HCEC 1CT (cell line): ENCODE measurements at regions not wholly inside any gene's neighbourhood (a gene's known extent, or its start where the extent isn't known, plus 50 kb on each side); places are given as distances from the start of the nearest gene placed in this dataset.
"Not testable (repeated sequence)": the region's sequence is repeated elsewhere in the genome, so short reads cannot be mapped to it uniquely, and the experiment has no call there.

Experiments
- DNase-seq: peaks from one replicate; pipeline ENCODE4 v3.0.0-alpha.2; 2017

DNA sequence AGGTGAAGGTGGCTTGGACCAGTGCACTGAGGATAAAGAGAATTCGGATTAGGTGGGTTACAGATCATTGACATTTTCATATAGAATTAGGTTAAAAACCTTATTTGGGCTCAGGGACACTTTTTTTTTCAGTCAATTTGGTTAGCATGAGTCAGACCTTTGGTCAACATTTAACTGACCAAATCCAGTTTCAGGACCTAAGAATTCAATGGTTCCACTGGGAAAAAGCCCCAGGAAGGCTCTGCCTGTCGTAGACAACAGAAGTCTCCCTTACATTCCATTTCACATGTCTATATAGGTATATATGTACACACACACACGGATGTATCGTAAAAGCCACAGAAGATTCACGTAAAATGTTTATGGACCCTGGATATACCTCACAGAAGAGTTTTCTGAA lies 184.2 kb upstream of the RREB1 start:
- DNase-seq, result no peak

DNA sequence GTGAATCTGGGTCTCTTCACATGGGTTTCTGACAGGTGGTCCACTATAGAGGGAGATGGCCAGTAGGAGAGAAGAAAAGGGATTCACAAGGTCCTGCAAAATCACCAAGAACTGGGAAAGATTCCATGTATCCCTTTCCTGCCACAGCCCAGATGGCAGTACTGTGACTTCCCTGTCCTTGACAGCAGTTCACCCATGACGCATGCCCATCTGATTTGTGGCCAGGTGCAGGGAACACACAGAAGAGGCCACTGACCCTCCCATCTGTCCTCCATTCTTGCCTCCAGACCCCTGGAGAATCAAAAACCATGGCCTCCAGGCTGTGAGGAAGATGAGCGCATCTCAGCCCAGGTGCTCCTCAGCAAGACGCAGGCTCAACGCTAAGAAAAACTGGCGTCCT lies 183.1 kb upstream of the RREB1 start:
- no peak for DNase-seq

DNA sequence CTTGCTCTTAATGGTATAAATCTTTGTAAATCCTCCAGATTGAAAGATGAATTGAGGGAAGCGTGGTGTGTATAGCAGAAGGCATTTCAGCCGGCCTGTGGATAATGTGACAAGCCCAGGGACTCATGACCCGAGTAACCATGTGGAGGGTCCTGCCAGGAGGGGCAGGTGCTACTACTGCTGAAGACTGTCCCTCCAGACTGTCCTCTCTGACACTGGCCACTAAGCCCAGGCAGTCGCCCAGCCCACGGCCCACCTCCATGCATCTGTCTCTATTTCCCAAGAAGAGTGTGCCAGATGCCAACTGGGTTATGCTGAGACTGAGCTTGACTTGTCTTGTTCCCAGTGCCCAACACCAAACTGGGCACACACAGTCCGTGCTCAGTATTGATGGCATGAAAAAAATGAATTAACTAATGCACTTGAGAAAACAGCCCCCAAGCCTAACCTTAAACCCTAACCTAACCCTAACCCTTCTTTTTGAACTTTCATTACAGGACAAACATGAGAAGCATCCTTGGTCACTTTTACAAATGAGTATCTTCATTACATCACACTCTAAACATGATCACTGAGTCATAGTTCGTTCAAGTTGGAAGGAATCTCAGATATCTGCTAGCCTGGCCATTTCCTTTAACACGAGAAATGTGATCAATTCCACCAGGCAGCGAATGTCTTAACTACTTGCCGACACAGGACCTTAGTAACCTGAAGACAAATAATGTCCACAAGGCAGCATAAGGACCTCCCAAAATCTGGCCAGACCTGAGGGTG lies 182.2 kb upstream of the RREB1 start:
- DNase-seq, result no peak

DNA sequence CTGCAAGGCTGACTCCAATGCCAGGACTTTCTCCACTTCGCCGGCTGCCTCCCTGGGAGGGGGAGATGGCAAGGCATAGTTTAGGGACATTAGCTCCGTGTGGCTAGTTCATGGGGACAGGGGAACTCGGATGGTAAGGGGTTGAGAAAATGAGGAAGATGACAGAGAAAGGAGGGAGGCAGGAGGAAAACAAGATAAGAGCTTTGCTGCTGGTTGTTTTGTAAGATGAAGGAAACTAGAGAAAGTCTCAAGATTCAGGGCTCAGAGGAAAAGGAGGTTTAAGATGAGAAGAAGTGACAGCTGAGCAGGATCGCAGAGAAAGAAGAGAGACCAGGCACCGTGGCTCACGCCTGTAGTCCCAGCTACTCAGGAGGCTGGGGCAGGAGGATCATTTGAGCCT lies 180.9 kb upstream of the RREB1 start:
- DNase-seq, result no peak

DNA sequence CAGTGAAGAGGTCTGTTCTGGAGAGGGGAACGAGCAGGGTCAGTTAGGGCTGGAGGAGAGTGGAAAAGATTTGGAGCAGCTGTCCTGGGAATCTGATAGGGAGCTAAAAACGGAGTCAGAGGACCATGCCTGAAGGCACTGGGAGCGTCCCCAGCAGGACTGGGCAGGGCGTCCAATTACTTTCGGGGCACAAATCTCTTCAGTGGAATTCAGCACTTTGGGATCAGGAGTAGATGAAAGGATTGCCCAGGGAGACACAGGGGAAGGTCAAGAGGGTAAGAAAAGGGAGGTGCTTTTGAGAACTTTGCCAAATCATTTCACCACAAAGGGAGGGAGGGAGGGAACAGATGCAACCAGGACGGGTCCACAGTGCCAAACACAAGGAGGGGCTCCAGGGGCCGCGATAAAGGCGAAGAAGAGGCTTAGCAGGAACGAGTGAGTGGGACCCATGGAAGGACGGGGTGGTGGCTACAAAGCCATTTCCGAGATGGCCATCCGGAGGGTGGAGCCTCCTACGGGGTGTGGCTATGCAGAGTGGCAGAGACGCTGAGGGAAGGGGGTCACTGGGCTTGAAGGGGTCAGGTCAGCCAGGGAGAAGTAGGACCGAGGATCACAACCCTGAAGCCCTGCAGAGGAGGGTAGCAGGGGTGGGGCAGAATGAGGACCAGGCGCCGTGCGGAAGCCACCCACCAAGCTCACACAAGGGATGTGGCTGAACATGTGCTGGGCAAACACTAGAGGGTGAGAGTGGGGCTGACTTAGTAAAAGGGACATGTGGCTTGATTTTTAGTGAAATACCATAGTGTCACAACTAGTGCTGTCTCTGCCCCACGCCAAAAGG lies 180.0 kb upstream of the RREB1 start:
- DNase-seq, result no peak

- DNase-seq, result no peak
Measured at GRCh38 chr6:6930223-6930880, 177.4 kb upstream of the RREB1 start.

GRCh38 chr6:6931071-6932025 lies 176.4 kb upstream of the RREB1 start:
- no peak for DNase-seq

GRCh38 chr6:6932341-6932740 lies 175.4 kb upstream of the RREB1 start:
- no peak for DNase-seq

DNA sequence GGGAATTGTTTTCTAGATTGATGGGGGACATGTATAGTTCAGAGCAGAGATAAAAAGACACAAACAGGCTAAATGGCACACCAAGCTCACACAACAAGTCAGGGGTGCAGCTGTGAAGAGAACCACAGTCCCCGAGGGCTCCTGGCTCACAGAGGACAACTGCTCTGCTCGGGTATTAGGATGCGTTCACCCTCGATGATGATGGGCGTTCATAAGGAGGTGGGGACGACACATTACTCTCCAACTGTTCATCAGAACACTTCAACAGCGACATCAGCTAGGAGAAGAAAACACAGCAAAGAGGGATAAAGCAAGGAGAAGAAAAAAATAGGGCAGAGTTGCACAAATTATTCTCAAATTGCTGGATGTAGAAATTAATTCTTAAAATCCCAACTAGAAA lies 174.8 kb upstream of the RREB1 start:
- DNase-seq, result no peak

DNA sequence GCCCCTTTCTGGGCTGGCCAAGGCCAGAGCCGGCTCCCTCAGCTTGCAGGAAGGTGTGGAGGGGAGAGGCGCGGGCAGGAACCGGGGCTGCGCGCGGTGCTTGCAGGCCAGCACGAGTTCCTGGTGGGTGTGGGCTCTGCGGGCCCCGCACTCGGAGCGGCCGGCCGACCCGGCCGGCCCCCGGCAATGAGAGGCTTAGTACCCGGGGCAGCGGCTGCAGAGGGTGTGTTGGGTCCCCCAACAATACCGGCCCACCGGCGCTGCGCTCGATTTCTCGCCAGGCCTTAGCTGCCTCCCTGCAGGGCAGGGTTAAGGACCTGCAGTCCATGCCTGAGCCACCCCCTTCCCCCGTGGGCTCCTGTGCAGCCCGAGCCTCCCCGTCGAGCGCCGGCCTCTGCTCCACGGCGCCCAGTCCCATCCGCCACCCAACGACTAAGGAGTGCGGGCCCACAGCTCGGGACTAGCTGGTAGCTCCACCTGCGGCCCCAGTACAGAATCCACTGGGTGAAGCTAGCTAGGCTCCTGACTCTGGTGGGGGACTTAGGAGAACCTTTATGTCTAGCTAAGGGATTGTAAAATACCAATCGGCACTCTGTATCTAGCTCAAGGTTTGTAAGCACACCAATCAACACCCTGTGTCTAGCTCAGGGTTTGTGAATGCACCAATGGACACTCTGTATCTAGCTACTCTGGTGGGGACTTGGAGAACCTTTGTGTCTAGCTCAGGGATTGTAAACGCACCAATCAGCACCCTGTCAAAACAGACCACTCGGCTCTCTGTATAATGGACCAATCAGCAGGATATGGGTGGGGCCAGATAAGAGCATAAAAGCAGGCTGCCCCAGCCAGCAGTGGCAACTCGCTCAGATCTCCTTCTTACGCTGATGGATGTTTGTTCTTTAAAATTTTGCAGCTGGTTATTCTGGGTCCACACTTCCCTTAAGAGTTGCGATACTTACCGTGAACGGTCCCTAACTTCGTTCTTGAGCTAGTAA lies 167.4 kb upstream of the RREB1 start:
- DNase-seq, result no peak

GRCh38 chr6:6941201-6941600 lies 166.6 kb upstream of the RREB1 start:
- no peak for DNase-seq

DNA sequence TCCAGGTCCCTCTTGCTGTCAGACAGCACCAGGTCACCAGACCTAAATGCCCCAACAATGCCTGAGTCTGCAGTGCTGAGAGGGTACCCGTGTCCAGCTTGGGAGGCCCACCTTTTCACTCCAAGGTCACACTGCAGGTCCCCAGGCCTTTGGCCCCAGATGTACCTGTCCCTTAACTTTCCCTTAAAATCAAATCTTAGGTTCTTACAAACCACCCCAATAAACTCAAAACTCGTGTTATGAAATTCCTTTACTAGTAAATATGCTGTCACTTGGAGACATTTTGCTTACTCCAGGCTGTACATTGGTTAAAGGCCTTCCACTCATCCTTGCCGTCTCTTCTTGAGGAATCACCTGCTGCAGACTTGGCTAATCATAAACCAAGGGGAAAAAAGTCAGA lies 165.7 kb upstream of the RREB1 start:
- DNase-seq, result no peak

DNA sequence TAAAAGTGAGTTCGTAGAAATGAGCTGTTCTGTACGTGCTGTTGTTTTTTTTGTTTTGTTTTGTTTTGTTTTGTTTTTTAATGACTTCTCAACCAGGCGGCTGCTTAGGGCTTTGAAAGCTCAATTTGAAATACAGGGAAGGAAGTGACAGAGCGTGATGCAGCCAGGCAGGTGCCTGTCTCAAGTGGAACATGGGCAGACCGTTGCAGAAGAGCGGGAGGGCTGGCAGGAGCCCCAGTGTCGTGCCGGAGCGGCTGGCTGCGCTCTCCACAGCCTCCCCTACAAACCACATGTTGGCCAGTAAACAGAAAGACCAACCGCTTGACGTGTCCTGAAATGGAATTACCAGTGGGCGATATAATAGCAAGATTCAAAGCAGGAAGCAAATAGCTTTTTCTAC lies 164.9 kb upstream of the RREB1 start:
- no peak for DNase-seq

DNA sequence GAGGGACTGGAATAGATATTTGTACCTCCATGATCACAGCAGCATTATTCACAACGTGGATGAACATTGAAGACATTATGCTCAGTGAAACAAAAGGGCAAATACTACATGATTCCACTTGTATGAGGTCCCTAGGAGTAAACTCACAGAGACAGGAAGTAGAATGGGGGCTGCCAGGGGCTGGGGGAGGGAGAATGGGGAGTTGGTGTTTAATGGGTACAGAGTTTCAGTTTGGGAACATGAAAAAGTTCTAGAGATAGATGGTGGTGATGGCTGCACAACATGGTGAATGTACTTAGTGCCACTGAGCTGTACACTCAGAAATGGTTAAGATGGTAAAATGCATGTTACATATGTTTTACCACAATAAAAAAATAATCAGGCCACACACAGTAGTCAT lies 164.3 kb upstream of the RREB1 start:
- DNase-seq, result no peak

DNA sequence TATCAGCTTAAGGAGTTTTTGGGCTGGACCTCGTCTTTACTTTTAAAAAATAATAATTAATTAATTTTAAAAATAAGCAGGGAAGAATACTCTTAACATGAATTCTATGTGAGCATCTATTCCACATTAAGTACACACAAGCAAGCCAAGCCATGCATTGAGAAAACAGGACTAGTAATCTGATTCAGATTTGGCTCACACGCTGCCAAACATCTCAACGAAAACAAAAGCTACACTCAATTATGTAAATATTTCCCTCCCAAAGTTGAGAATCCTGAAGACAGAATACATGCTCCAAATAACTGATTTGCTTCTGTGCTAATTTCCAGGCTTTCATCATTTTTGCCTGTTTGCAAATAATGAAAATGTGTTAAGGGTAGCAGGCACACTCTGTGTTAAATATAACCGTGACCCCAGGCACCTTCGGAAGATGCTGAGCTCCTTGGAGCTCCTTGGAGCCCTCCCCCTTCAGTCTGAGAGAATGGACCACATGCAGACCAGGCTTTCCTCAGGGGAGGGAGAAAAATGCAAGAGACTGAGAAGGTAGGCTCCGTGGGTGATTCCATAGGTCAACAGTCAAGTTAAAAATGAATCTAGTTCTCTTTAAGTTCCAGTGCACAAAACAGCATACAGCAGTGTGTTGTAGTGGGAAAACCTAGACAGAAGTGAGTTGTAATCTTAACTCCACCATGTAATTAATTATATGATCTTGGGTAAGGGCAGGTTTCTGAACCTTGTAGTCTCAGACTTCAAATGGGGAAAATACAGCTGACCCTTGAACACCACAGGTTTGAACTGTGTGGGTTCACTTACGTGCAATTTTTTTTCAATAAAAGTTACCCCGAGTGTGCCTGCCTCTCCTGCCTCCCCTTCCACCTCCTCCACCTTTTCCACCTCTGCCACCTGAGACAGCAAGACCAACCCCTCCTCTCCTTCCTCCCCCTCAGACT lies 161.3 kb upstream of the RREB1 start:
- DNase-seq, result no peak

GRCh38 chr6:6950373-6951145 lies 157.2 kb upstream of the RREB1 start:
- DNase-seq, result no peak

DNA sequence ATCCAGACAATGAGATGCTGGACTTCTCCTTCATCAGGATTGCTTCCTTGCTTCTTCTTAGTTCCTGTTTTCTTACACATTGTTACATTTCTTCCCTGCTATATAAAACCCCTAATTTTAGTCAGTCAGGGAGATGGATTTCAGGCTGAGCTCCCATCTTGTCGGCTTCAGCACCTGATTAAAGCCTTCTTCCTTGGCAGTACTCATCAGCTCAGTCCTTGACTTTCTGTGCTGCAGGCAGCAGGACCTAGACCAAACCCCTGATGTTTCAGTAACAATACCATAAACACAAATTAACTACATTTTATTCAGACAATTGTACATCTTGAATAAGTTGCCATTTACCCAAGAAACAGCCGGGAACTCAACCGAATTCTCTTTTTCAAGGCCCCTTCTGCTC lies 156.4 kb upstream of the RREB1 start:
- DNase-seq, result no peak

- DNase-seq, result no peak
Measured at GRCh38 chr6:6952484-6952883, 155.3 kb upstream of the RREB1 start.

GRCh38 chr6:6952927-6953326 lies 154.8 kb upstream of the RREB1 start:
- DNase-seq, result not testable (repeated sequence)
